ENCODE measurements at regions not wholly inside any gene's neighbourhood (a gene's known extent, or its start where the extent isn't known, plus 50 kb on each side); places are given as distances from the start of the nearest gene placed in this dataset.
A peak's percentile ranks its signal among the peaks of the same experiment; 100 is the strongest.
"Not testable (repeated sequence)": the region's sequence is repeated elsewhere in the genome, so short reads cannot be mapped to it uniquely, and the experiment has no call there.

DNA sequence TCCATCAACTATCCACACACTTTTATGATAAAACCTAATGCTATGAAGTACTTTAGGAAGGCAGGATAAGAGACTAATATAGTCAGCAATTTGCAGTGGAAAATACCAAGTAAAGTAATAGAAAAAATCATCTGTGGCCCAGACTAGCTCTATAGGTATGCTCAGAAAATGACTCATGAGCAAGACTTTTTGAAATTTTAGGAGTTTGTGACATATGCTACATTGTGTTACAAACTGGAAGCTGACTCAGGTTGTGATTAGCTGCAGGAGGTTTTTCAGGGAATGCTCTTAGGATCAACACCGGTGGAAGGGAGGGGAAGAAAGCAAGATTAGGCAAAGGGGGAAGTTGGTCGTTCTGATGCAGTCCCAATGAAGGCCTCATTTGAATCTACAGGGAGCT, 56.1 kb downstream of the FEZF1 start:
- DNase-seq: no peak

DNA sequence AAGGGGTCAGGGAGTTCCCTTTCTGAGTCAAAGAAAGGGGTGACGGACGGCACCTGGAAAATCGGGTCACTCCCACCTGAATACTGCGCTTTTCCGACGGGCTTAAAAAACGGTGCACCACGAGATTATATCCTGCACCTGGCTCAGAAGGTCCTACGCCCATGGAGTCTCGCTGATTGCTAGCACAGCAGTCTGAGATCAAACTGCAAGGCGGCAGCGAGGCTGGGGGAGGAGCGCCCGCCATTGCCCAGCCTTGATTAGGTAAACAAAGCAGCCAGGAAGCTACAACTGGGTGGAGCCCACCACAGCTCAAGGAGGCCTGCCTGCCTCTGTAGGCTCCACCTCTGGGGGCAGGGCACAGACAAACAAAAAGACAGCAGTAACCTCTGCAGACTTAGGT, 65.8 kb downstream of the FEZF1 start:
- DNase-seq: not testable (repeated sequence)

DNA sequence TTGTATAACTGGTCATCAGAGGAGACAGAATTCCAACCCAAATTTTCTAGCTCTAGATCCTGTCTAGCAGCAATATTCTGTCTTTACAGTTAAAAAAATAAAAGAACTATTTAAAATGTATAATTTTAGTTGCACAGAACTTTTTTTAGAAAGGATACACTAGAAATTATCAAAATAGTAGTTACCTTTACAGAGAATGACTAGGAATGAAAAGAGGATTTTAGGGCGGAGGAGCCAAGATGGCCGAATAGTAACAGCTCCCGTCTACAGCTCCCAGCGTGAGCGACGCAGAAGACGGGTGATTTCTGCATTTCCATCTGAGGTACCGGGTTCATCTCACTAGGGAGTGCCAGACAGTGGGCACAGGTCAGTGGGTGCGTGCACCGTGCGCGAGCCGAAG, 66.3 kb downstream of the FEZF1 start:
- DNase-seq: not testable (repeated sequence)

DNA sequence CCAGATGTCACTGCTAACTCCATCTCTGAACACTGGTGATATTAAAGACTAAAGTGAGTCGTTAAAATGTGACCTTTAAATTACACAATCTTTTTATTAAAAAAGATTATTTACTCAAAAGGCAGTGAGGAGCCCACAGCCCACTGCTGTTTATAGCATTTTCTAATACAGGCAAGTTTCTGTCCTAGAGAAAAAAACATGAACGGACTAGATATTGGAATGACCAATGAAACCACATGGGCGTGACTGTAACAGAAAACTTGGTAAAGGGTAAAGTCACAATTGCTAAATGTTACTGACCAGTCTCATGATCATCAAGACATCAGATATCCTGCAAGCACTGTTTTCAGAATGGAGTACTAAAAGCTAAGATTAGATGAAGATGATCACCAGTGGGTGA, 78.7 kb downstream of the FEZF1 start:
- DNase-seq: no peak

DNA sequence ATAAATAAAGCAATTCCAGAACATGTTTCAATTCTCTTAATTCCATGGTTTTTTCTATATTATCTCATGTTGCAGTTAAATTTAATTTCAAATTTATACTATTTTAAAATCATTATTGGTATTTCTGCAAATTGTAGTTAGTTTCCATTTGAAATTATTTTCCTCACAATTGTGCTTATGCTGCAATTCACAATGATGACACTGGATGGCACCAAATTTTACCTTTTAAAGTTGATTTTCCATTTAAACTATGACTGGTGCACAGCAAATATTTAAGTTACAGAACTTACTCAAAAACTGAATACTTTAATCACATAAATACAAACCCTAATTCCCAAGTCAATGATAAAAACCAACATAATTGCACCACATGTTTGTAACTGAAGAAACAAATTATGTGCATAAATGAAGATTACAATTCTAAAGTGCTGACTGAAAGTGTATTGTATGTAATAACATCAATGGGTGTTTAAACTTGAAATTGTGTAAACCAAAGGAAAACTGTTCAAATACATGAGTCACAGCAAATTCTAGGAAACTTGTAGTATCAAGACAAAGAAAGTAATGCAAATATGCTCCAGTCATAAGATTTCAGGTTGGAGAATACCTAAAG, 75.3 kb upstream of the AASS start:
- peak; percentile 16 for DNase-seq

DNA sequence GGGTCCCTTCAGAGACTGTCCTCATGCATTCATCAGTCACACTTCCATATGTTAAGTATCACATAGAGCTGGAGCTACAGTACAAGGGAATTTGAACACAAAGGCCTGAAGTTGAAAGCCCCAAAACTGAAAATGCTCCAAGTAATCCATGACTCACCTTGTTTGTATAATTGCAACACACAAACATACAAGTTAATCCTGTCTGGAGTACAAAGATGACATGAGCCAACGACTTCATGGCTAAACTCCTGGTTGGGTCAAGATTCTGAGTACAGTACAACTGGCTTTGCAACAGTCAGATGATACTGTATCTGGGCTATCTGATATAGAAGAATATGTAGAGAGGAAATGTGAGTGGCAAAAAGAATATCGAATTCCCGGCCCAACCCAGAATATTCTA, 73.1 kb upstream of the AASS start:
- no peak for DNase-seq

DNA sequence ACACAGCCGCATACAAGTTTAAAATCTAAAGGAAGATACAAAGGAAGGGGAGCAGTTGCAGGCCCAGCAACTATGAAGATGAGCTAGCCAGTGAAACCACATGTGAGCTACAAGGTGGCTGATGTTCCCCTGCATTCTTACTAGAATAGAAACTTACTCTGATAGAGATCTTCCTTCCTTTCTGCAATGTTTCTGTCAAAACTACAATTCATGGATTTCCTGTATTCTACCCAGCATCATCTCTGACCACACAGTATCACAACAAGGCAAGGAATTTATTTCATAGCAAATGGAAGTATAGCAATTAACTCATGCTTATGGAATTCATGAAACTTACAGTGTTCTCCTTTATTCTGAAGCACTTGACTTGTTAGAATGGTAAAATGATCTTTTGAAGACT, 68.7 kb upstream of the AASS start:
- no peak for DNase-seq

DNA sequence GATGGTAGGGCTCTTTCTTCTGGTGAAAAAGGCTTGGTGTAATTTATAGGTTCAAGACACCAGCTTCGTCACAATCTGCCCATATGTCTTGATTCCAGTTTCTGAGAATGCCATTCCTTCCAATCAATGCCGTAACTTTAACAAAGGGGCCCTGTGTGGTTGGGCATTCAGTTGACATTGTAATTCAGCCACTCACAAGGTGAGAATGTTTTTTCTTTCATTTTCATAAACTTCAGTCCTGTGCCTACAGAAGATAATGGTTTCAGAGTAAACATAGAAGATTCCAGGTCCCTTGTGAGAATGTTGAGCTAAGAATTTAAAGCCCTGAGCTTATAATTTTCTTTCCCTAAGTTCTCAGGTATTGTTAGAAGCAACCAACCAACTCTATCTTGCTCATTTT, 67.3 kb upstream of the AASS start:
- no peak for DNase-seq

DNA sequence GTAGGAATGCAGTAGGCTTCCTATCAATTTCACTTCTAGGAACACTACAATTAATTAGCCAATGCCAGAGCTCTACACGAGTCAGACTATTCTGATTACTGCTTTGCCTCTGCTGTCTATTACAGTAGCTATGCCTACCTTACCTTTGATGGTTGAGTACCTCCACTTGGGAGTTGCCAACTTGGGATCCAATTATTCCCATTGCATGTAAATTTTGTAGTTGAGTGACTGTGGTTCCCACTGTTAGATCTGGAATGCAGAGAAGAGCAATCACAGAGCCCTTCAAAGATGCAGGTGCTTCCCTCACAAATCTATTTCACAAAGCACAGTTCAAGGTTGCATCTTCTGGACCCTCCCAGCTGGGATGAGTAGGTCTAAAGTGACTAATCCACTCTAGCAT, 62.9 kb upstream of the AASS start:
- DNase-seq: no peak

DNA sequence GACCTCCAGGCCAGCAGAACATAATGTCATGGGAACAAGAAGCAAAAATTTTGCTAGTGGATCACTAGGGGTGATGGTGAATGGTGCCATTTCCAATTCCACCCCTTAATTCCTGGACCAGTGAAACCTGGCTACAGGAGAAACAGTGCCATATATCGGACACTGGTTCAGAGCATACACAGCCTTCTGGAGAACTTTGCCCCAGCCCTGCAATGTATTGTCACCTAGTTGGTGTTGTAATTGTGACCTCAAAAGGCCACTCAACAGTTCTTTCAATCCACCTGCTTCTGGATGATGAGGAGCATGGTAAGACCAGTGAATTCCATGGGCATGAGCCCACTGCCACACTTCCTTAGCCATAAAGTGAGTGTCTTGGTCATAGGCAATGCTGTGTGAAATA, 59.8 kb upstream of the AASS start:
- no peak for DNase-seq

DNA sequence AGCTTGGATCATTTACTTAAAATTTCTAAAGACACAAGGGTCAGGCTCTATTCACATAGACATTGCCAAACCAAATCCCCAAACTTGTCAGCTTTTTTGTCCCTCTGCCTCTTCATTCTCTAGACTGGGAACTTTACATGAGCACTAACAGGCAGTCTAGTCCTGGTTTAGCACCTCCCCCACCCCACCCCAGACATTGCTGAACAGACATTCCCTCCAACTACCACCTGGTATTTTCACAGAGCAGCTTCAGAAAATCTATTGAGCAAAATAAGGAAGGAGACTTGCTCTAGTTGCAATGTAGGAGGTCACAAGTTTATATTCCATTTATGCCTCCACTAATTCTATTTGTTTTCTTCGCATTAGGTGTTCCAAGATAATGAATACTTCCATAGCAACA, 56.8 kb upstream of the AASS start:
- no peak for DNase-seq

DNA sequence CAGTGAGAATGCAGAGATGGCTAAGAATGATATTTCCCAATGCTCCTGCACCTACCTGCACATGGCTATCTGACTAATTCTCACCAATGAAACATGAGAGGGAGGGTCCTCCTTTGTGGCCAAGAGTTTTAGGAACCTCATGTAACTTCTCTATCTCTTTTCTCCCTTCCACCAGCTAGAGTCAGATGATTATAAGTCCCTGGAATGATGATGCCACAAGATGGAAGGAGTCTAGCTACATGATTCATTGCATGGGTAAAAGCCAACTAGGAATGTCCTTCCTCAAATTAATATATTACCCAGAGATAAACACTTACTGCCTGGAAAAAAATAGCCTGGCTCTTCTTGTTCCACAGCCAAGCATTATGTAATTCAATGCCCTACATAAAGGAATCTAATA, 55.1 kb upstream of the AASS start:
- DNase-seq: no peak

DNA sequence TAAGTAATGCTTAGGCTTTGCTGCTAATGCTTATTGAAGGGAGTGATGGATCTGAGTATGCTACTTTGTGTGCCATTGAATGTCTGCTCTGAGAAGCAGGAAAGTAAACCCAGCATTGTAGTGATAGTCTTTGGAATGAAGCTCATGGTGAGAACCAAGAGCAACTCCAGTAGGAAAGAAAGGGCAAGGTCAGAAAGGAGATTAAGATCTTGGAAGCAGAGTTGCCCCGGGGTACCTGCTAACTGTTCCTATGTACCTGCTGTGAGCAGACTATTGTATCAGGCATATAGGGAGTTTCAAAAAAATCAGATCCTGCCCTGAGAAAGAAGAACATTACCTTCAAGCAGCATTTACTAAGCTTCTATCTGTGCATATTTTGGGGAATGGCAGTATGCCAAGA, 54.5 kb upstream of the AASS start:
- no peak for DNase-seq
